Raji (cell line): ENCODE measurements at regions not wholly inside any gene's neighbourhood (a gene's known extent, or its start where the extent isn't known, plus 50 kb on each side); places are given as distances from the start of the nearest gene placed in this dataset.

Experiments
- POLR2A ChIP-seq: IDR thresholded peaks from 2 replicates; pipeline ENCODE4 v1.6.1; 2011; ENCODE audit warnings: low read depth, low read length, control low read depth; ENCODE audit not compliant: insufficient read depth

GRCh38 chr13:44068737-44069136 lies 189.0 kb downstream of the LACC1 start:
- no peak for TF ChIP-seq POLR2A

GRCh38 chr13:44072536-44072935 lies 192.8 kb downstream of the LACC1 start:
- no peak for TF ChIP-seq POLR2A

DNA sequence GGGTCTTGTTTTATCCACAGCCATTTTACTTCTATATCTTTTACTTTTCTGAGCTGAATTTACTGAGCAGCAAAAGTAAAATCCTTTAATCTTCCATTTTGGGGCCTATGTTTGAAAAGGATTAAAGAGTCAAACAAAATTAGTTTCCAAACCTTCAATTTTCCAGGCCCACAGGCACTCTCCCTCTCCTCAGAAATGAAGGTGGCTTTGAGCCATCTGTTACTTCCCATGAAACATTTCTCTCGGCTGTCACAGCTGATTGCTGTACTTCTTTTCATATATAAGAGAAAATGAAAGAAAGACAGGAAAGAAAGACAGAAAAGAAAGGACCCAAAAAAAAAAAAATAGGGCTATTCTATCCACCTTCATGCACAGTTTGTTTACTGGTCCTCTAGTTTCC lies 194.9 kb downstream of the LACC1 start:
- TF ChIP-seq POLR2A: no peak

- no peak for TF ChIP-seq POLR2A
These were observed 195.4 kb downstream of the LACC1 start for GRCh38 chr13:44075113-44075512.

GRCh38 chr13:44078806-44079376 lies 199.2 kb downstream of the LACC1 start:
- no peak for TF ChIP-seq POLR2A

DNA sequence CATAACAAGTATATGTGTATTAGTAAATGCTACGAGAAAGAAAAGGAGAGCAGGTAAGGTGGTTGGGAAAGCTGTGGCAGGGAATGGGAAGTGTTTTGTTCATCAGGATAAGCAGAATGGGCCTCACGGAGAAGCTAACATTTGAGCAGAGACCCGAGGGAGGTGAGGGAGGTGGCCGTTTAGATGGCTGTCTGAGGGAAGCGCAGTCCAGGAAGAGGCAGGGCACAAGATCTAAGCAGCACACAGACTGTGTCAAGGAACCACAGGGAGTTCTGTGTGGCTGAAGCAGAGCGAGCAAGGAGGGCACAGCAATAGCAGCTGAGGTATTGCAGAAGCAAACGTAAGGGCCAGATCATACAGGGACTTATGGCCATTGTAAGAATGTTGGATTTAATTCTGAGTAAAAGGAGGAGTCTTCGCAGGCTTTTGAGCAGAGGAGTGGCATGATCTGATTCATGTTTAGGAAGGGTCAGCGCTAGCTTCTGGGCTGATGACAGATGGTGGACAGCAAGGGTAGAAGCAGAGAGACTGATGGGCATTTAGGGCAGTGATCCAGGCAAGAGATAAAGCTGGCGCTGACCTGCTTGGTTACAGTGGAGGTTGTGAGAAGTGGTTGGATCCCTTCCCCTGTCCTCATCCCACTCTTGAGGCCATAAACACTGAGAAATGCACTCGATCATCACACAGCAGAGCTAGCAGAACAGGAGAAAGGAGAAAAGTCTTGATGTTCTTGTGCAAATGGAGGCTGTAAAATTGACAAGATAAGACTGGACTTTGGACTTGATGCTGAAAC lies 199.9 kb downstream of the LACC1 start:
- no peak for TF ChIP-seq POLR2A

DNA sequence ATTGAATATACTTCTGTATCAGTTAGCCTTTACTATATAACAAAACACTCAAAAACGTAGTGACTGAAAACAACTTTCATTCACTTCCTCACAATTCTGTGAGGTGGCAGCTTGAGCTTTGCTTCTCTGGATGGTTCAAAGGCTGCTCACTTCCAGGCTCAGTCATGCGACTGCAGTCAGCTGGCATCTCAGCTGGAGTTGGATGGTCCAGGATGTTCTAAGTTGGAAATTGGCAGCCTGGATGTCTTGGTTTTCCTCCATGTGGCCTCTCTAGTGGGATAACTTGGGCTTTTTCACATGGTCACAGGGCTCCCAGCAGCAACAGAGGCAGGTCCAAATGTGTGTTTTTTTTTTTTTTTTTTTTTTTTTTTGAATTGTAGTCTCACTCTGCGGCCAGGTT lies 204.4 kb downstream of the LACC1 start:
- no peak for TF ChIP-seq POLR2A

GRCh38 chr13:44086389-44086788 lies 206.7 kb downstream of the LACC1 start:
- TF ChIP-seq POLR2A: no peak

DNA sequence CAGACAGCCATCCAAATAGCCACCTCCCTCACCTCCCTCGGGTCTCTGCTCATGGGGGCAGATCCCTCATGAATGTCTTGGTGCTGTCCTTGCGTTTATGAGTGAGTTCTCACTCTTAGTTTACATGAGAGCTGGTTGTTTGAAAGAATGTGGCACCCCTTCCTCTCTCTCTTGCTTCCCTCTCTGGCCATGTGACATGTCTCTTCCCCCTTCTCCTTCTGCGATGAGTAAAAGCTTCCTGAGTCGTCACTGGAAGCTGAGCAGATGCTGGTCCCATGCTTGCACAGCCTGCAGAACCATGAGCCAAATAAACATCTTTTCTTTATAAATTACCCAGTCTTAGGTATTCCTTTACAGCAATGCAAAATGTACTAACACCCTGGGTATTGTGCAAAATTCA lies 208.7 kb downstream of the LACC1 start:
- no peak for TF ChIP-seq POLR2A

- TF ChIP-seq POLR2A: no peak
These were observed 209.3 kb downstream of the LACC1 start for GRCh38 chr13:44088991-44089413.

DNA sequence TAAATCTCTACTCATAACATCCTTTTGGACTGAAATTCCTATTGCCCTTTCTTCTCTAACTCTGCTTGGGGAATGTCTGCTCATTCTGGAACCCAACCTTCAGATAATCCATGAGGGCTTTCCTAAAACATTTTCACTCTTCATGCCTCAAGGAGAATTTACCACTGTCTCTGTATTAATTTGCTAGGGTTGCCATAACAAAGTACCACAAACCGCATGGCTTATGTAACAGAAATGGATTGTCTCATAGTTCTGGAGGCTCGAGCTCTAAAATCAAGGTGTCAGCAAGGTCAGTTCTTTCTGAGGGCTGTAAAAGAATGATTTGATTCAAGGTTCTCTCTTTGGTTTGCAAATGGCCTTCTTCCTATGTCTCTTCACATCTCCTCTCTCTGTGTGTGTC lies 209.7 kb downstream of the LACC1 start:
- TF ChIP-seq POLR2A: no peak

DNA sequence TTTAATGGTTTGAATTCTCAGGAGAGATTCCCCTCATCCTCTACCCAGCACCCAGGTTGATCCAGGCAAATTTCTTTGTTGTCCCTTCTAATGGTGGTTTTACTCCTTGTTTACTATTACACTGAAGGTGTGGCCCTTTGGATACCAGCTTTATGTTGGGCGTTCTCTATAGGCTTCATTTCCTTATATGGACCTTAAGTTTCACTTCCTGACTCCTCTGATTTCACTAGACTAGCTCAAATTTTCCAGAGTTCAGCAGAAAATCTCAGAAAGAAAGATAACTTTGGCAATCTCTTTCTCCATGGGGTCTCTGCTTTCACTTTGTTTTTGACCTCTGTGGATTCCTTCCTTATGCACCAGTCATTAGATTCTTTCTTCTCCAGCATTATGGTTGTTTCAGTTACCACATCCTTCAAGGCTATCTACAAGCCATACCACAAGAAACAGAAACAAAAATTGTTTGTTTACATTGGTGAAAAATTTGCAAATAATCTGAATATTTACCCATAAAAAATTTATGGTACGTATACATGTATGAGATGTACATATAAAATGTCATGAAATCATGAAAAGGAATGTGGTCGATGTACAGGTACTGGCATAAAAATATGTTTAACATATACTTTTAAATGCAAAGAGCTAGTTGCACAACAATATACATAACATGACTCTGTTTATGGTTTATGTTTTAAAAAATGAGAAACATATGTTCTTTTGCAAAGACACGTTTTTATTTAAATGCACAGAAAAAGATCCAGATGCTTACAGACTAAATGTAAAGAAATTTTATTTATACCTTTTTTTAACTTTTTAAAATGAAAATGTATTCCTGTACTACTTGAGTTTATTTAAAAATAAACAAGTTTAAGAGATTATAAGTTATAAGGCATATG lies 212.6 kb downstream of the LACC1 start:
- TF ChIP-seq POLR2A: no peak

DNA sequence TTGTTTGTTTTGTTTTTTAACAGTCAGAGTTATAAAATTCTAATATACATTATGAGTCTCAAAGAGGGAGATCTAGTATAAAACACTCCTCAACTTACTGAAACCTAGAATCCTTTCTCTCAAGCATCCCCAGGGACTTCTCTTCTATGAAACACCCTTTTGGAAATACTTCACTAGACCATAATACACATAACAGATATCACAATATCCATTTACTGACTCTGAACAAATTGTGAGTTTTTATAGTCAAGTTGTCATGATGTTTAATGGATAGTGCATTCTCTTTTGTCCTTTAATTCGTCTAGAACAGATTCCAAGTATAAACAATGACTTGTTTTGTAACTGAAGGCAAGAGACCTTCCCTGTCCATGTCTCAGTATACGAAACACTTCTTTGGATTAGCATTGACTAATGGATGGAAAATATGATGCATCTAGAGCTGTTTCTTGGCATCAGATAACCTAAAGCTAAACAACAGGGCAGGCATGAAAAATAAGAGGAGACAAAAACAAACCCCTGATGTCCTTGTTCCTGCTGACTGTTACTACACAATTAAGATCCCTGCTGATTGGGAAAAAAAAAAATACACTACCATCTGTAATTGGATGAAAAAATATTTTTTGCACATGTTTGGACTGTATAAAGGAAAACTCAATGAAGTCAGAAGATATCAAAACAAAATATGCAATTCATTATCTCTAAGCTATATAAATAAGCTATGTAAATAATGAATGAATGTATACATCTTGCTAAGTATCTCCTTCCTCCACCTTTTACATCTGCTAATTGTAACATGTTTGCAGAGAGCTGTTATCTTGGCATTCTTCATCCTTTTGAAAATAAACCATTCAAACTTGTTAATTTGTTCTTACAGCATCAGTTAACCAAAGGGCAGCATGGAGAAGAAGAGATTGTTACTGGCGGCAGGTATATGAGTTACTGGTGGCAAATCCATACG lies 214.2 kb downstream of the LACC1 start:
- TF ChIP-seq POLR2A: no peak

DNA sequence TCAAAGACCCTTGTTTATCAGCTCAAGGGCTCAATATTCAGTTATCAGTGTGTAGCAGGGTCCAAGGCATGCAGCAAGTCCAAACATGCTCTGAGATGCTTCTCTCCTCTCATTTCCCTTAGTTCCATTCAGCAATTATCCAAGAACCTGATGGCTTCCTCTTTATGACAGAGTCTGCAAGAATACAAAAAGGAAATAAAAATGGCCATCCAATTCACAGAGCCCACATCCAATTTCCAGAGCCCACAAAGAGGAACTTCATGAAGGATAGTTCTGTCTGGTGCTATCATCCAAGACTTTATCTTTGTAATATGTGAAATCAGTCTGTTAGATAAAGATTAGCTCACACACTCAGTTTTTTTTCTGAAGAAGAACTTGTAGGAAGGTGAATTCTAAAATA lies 217.2 kb downstream of the LACC1 start:
- TF ChIP-seq POLR2A: no peak

GRCh38 chr13:44098559-44098958 lies 218.9 kb downstream of the LACC1 start:
- no peak for TF ChIP-seq POLR2A
